Muscle of back (tissue), 3 donors: ENCODE measurements at regions not wholly inside any gene's neighbourhood (a gene's known extent, or its start where the extent isn't known, plus 50 kb on each side); places are given as distances from the start of the nearest gene placed in this dataset.
"Not testable (repeated sequence)": the region's sequence is repeated elsewhere in the genome, so short reads cannot be mapped to it uniquely, and the experiment has no call there.

Experiments
- DNase-seq, 3 donors: peaks; one replicate each; pipeline versions ENCODE4 v3.0.0 to v3.0.0-alpha.2; 2013

- DNase-seq, result no peak
Measured at GRCh38 chr1:213585402-213585801, 402.4 kb upstream of the PROX1 start.

- DNase-seq, result no peak
Measured at GRCh38 chr1:213585959-213586586, 401.7 kb upstream of the PROX1 start.

- DNase-seq, result no peak
Measured at GRCh38 chr1:213586587-213586972, 401.2 kb upstream of the PROX1 start.

GRCh38 chr1:213596729-213597128, 391.0 kb upstream of the PROX1 start:
- no peak for DNase-seq

- DNase-seq, result no peak
Measured at GRCh38 chr1:213598263-213598662, 389.5 kb upstream of the PROX1 start.

GRCh38 chr1:213600879-213601278, 386.9 kb upstream of the PROX1 start:
- DNase-seq, result no peak

GRCh38 chr1:213601705-213602104, 386.1 kb upstream of the PROX1 start:
- not testable (repeated sequence) for DNase-seq

- DNase-seq, result no peak
Measured at GRCh38 chr1:213602796-213603486, 384.8 kb upstream of the PROX1 start.

- no peak for DNase-seq
Measured at GRCh38 chr1:213604477-213604876, 383.3 kb upstream of the PROX1 start.

GRCh38 chr1:213605732-213606131, 382.0 kb upstream of the PROX1 start:
- no peak for DNase-seq

GRCh38 chr1:213606252-213606820, 381.4 kb upstream of the PROX1 start:
- no peak for DNase-seq

GRCh38 chr1:213613549-213613948, 374.2 kb upstream of the PROX1 start:
- DNase-seq, result no peak

GRCh38 chr1:213615226-213615916, 372.4 kb upstream of the PROX1 start:
- DNase-seq, result no peak

GRCh38 chr1:213617133-213617532, 370.6 kb upstream of the PROX1 start:
- no peak for DNase-seq

GRCh38 chr1:213618094-213618493, 369.7 kb upstream of the PROX1 start:
- DNase-seq, result no peak

GRCh38 chr1:213619026-213619425, 368.7 kb upstream of the PROX1 start:
- DNase-seq, result no peak

- no peak for DNase-seq
Measured at GRCh38 chr1:213621077-213621476, 366.7 kb upstream of the PROX1 start.

GRCh38 chr1:213622365-213623063, 365.3 kb upstream of the PROX1 start:
- DNase-seq, result peak in 2 of 3 donors; percentile 13 to 21

GRCh38 chr1:213623064-213623581, 364.6 kb upstream of the PROX1 start:
- no peak for DNase-seq

- DNase-seq, result no peak
Measured at GRCh38 chr1:213623862-213624261, 363.9 kb upstream of the PROX1 start.

GRCh38 chr1:213636778-213637177, 351.0 kb upstream of the PROX1 start:
- DNase-seq, result not testable (repeated sequence)

- DNase-seq, result no peak
Measured at GRCh38 chr1:213641312-213641711, 346.5 kb upstream of the PROX1 start.
